ENCODE measurements at regions not wholly inside any gene's neighbourhood (a gene's known extent, or its start where the extent isn't known, plus 50 kb on each side); places are given as distances from the start of the nearest gene placed in this dataset.

GRCh38 chr1:21341517-21342078 is 51.3 kb upstream of the ECE1 start:
- Histone ChIP-seq H3K27ac (ENCODE audit: low read depth, low read length) (no peak overlapping the region), H3K27me3 (ENCODE audit: insufficient read depth, low read length) (no peaks in the 10 kb centered on the region), H3K4me3 (ENCODE audit: low read length in 2 of 2) (no peak overlapping the region), H3K9me3 (ENCODE audit: control insufficient read depth in 1 of 2, low read length in 2 of 2) (no peaks in the 10 kb centered on the region), H3K4me1 (ENCODE audit: insufficient read depth, low read length) (peaks cover 82% of the 10 kb centered on the region), H3K36me3 (ENCODE audit: insufficient read depth, low read length) (peaks cover 4% of the 10 kb centered on the region)
- CTCF ChIA-PET (ENCODE audit: partially characterized antibody), result interaction anchor here (1.0 kb wide), 1 partner anchor 71 kb away, joined by 3 read pairs; no protein-coding TSS in a partner anchor
- peaks cover 50 to 80% (median 69%) of the 10 kb centered on the region in 4 donors for H3K4me1 Mint-ChIP-seq
- no peak for DNase-seq
- intact Hi-C loops (cut with micrococcal nuclease), result no loop called here
- peaks cover 6 to 10% of the 10 kb centered on the region in 2 donors for H3K36me3 Mint-ChIP-seq
- H3K4me3 Mint-ChIP-seq, result peak overlapping the region in 4 of 8 donors; percentile 33 to 79 (median 52)
- H3K27ac Mint-ChIP-seq, result peak overlapping the region in 5 of 7 donors; percentile 18 to 86 (median 78)
- no peaks in the 10 kb centered on the region for H3K9me3 Mint-ChIP-seq
- no peaks in the 10 kb centered on the region for H3K27me3 Mint-ChIP-seq
- POLR2A ChIA-PET (ENCODE audit: partially characterized antibody), result interaction anchor here (1.6 kb wide), 1 partner anchor 47 kb away, joined by 3 read pairs; no protein-coding TSS in a partner anchor

- Histone ChIP-seq H3K27ac (ENCODE audit: low read depth, low read length) (no peak overlapping the region), H3K4me3 (ENCODE audit: low read length in 2 of 2) (no peak overlapping the region), H3K4me1 (ENCODE audit: insufficient read depth, low read length) (peaks cover 82% of the 10 kb centered on the region), H3K9me3 (ENCODE audit: control insufficient read depth in 1 of 2, low read length in 2 of 2) (no peaks in the 10 kb centered on the region), H3K36me3 (ENCODE audit: insufficient read depth, low read length) (peaks cover 4% of the 10 kb centered on the region), H3K27me3 (ENCODE audit: insufficient read depth, low read length) (no peaks in the 10 kb centered on the region)
- intact Hi-C loops (cut with micrococcal nuclease), result no loop called here
- H3K4me1 Mint-ChIP-seq, result peaks cover 50 to 82% (median 72%) of the 10 kb centered on the region in 4 donors
- no peaks in the 10 kb centered on the region for H3K27me3 Mint-ChIP-seq
- H3K36me3 Mint-ChIP-seq, result peaks cover 6 to 10% of the 10 kb centered on the region in 2 donors
- H3K9me3 Mint-ChIP-seq, result no peaks in the 10 kb centered on the region
- H3K4me3 Mint-ChIP-seq, result peak overlapping the region in 3 of 8 donors; percentile 11 to 54 (median 45)
- DNase-seq, result no peak
- ChIA-PET POLR2A (ENCODE audit: partially characterized antibody) (interaction anchor here (1.6 kb wide), 1 partner anchor 47 kb away, joined by 3 read pairs; no protein-coding TSS in a partner anchor), CTCF (ENCODE audit: partially characterized antibody) (no interaction called here)
- H3K27ac Mint-ChIP-seq, result peak overlapping the region in 3 of 7 donors; percentile 46 to 86 (median 68)
Observed at GRCh38 chr1:21341022-21341421, 50.8 kb upstream of the ECE1 start.

GRCh38 chr1:21340230-21340945 is 50.1 kb upstream of the ECE1 start:
- Mint-ChIP-seq H3K4me3 (peak overlapping the region in 4 of 8 donors; percentile 11 to 54 (median 45)), H3K4me1 (peaks cover 54 to 88% (median 77%) of the 10 kb centered on the region in 4 donors), H3K27ac (peak overlapping the region in 5 of 7 donors; percentile 15 to 68 (median 46)), H3K9me3 (no peaks in the 10 kb centered on the region), H3K27me3 (no peaks in the 10 kb centered on the region), H3K36me3 (peaks cover 6 to 10% of the 10 kb centered on the region in 2 donors)
- intact Hi-C loops (cut with micrococcal nuclease), result no loop called here
- H3K4me1 ChIP-seq (ENCODE audit: insufficient read depth, low read length), result peaks cover 87% of the 10 kb centered on the region
- no peak for DNase-seq
- H3K27ac ChIP-seq (ENCODE audit: low read depth, low read length), result no peak overlapping the region
- no peaks in the 10 kb centered on the region for H3K27me3 ChIP-seq (ENCODE audit: insufficient read depth, low read length)
- POLR2A ChIA-PET (ENCODE audit: partially characterized antibody), result no interaction called here
- no peaks in the 10 kb centered on the region for H3K9me3 ChIP-seq (ENCODE audit: control insufficient read depth in 1 of 2, low read length in 2 of 2)
- CTCF ChIA-PET (ENCODE audit: partially characterized antibody), result interaction anchor here (1.6 kb wide), 1 partner anchor 85 kb away, joined by 4 read pairs; no protein-coding TSS in a partner anchor
- H3K4me3 ChIP-seq (ENCODE audit: low read length in 2 of 2), result no peak overlapping the region
- peaks cover 4% of the 10 kb centered on the region for H3K36me3 ChIP-seq (ENCODE audit: insufficient read depth, low read length)

Measured in CD4-positive, alpha-beta memory T cell (primary cell).